SHP77 treated with DMSO at 0.1 percent for 48 hours (cell line): ENCODE measurements at regions not wholly inside any gene's neighbourhood (a gene's known extent, or its start where the extent isn't known, plus 50 kb on each side); places are given as distances from the start of the nearest gene placed in this dataset.
"Not testable (repeated sequence)": the region's sequence is repeated elsewhere in the genome, so short reads cannot be mapped to it uniquely, and the experiment has no call there.

ENCODE experiments used
- DNase-seq: peaks from one replicate; lab custom pipeline; 2025; lab: John Stamatoyannopoulos, UW

DNA sequence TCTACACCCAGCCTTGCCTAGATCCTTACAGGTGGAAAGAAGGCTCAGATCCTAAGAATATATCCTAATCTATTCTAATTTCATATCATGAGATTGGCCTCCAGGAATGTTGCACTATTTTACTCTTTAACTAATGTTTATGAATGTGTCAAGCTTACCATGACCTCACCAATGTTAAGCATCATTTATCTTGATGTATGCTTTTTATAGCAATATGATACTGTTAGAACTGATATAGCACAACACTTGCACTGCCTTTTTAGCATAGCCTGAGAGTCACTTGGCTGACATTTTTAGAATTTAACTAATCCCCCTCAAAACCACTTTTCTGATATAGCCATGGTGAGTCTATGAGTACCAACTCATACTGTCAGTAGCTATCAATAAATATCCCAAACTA, 191.5 kb upstream of the NR2F2 start:
- no peak for DNase-seq

- no peak for DNase-seq
These were observed 188.0 kb upstream of the NR2F2 start for GRCh38 chr15:96142498-96142897.

- DNase-seq = no peak
These were observed 185.8 kb upstream of the NR2F2 start for GRCh38 chr15:96144734-96145133.

DNA sequence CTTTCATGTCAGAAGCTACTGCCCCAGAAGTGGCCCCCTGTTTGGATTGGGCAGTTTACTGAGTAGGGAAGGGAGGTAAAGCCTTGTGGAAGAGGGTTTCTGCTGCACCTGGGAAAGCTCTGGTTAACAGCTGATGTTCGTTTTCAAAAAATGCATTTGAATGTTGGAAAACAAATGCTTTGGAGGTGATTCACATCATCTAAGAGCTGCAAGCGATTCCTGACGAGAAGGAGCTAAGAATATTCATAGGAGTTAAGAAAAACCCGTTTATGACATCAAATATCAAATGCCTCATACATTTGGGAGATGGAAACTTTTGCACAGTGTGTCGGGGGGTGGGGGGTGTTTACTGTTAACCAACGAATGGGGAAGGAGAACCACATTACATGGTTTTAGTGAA, 183.8 kb upstream of the NR2F2 start:
- DNase-seq = no peak

DNA sequence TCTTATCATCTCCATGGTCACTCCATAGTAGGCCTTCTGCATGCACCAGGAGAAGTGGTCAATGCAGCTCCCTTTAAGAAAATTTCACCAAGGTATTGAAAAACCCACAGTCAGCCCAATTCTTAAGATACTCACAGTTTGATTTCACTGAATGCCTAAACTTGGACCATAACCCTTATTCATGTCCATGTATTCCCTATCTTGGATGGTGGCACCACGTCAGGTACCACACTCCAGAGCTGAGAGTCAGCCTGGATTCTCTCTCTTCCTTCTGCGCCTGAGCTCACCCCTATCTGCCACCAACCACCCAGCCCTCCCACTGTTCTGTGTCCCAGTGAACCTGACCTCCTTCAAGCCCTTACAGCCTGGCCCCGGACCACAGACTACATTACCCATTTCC, 183.2 kb upstream of the NR2F2 start:
- no peak for DNase-seq

DNA sequence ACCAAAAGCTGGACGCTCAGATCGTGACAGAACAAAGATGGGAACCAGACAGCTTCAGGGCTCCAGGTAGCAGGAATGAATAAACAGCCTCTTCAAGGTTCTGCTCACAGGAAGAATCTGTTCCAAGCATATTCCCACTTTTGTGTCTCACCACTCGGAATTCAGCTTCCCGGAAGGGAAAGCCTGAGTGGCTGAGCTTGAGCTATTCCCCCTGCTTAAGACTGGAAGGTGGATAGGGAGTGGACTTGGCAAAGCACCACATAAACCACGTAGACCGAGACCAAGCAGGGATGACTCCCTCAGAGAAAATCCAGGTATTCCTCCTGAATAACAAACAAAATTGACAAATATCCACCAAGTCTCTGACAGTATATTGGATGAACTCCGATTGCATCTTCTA, 180.2 kb upstream of the NR2F2 start:
- DNase-seq = no peak

DNA sequence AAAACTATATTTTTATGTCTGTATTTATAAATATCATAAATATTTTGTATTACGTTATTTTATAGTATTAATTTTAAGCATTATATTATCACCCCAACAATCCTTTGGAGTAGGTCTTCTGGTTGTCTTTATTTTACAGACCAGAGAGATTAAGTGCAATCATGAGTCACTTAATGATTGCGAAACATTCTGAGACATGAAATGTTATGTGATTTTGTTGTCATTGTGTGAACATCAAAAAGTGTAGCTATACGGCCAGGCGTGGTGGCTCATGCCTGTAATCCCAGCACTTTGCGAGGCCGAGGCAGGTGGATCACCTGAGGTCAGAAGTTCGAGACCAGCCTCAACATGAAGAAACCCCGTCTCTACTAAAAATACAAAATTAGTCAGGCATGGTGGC, 178.8 kb upstream of the NR2F2 start:
- not testable (repeated sequence) for DNase-seq

DNA sequence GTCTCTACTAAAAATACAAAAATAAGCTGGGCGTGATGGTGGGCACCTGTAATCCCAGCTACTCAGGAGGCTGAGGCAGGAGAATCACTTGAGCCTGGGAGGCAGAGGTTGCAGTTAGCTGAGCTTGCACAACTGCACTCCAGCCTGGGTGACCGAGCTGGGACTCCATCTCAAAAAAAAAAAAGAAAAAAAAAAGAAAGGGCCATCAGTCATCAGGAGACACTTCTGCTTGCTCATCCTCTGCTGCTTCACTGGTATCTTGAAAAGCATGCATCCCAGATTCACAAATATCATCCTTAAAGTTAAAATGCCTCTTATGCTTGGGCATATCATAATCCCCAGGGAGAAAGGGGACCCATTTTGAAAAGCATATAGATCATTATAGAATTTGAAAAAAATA, 176.6 kb upstream of the NR2F2 start:
- no peak for DNase-seq

DNA sequence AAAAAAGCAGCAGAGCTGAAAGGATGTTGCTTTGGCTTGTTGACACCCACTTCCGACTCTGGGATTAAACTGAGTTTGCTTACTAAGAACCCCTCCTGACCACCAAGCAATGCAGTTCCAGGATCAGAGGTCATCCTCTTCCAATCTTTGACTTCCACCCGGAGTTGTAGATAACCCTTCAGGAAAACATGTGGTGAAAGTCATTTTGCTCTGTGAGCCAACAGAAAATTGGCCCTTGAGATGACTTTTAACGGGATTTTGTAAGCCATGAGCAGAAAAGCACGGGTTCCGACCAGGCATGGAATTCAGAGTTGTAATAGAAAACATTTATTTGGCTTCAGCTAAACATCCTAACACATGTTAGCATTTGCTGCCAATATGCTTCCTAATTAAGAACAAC, 171.6 kb upstream of the NR2F2 start:
- no peak for DNase-seq

- DNase-seq = no peak
These were observed 170.2 kb upstream of the NR2F2 start for GRCh38 chr15:96160269-96160668.

GRCh38 chr15:96160800-96161199, 169.7 kb upstream of the NR2F2 start:
- DNase-seq = no peak

- no peak for DNase-seq
These were observed 168.2 kb upstream of the NR2F2 start for GRCh38 chr15:96162322-96162721.

GRCh38 chr15:96165081-96165480, 165.4 kb upstream of the NR2F2 start:
- DNase-seq = no peak

GRCh38 chr15:96165775-96166174, 164.7 kb upstream of the NR2F2 start:
- no peak for DNase-seq

DNA sequence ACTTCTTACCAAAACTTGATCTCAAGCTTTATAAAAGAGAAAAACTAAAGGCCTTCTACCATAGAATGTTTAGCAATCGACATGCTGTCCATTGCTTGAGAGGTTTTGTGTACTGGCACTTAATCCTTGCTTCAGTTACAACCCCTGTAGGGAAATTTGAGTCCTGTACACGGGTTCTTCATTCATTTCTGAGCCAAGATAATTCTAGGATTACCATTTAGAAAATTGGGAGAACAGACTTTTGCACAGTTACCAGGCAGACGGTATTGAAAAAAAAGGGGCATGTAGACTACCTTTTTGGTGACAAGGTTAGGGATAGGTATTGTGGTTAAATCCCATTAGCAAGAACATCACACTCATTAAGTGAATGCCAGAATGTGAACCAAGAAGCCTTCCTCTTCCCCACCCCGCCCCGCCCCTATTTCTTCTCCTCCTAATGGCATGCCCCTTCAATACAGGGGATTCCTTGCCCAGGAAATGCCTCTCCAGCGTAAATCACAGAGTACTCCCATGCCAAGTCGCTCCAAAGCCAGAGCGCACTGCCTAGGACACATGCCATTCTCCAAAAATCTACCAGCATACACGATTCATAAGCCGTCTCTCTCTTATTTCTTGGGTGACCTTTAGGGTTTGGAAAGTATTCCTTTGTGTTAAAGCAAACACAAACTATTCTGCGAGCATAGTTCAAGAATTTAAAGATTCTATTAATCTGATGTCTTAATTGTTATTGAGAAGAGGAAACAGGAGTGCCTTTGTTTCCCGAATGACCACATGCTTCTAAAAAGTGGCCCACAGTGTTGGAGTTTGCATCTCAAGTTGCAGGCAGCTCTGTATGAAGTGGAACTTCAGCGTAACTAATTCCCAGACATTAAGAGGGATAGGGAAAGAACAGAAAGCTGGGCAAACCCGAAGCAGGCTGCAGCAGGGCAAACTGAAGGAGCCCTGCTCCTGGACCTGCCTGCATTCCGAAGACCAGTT, 164.0 kb upstream of the NR2F2 start:
- no peak for DNase-seq

DNA sequence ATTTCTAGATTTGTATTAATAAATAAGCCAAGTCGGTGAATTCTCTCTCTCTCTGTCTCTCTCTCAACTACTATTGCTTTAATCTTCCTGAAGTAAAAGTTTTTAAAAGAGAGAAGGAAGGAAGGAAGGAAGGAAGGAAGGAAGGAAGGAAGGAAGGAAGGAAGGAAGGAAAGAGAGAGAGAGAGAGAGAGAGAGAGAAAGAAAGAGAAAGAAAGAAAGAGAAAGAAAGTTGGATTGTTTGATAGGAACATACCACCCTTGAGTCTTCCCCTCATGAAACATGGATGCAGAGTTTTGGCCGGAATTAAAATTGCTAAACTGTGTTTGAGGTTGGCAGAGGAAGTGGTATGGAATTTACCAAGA, 159.9 kb upstream of the NR2F2 start:
- not testable (repeated sequence) for DNase-seq

- no peak for DNase-seq
These were observed 159.3 kb upstream of the NR2F2 start for GRCh38 chr15:96170979-96171739.

DNA sequence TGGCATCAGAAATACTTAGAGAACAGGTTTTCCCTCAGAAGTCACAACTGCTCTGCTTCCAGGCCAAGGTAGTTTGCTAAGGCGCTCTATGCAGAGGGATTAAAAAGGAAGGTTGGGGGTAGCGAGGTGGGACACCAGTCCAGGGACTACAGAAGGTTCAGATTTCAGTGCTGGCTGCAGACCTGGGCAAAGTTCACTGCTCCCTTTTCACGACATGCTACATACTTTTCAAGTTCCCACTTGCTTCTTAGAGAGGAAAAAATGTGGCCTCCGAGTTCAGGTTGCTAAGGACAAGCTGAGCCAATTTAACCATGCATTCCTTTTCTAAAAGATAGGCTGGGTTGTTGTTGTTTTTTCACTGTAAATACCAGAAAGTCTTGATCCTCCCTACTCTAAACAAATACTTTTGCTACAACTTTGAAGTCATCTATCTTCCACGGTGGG, 158.6 kb upstream of the NR2F2 start:
- no peak for DNase-seq

DNA sequence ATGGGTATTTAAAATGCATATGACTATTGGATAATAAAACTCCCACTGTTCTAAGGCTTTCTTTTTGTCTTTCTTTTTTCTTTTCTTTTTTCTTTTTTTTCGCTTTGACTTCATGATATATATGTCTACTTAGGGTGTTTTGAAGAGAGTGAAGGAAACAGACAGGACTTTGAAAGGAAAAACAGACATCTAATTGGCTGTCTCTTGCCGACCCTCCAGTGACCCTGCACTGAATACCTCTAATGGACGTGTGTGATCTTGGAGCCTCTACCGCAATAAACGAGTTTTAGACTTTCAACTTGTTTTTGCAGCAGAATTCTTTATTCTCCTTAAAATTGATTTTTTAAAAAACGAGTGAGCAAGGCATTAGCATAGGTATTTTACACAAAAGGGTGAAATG, 158.1 kb upstream of the NR2F2 start:
- no peak for DNase-seq

- no peak for DNase-seq
These were observed 153.7 kb upstream of the NR2F2 start for GRCh38 chr15:96176831-96177230.

- DNase-seq = no peak
These were observed 153.2 kb upstream of the NR2F2 start for GRCh38 chr15:96177279-96177678.

DNA sequence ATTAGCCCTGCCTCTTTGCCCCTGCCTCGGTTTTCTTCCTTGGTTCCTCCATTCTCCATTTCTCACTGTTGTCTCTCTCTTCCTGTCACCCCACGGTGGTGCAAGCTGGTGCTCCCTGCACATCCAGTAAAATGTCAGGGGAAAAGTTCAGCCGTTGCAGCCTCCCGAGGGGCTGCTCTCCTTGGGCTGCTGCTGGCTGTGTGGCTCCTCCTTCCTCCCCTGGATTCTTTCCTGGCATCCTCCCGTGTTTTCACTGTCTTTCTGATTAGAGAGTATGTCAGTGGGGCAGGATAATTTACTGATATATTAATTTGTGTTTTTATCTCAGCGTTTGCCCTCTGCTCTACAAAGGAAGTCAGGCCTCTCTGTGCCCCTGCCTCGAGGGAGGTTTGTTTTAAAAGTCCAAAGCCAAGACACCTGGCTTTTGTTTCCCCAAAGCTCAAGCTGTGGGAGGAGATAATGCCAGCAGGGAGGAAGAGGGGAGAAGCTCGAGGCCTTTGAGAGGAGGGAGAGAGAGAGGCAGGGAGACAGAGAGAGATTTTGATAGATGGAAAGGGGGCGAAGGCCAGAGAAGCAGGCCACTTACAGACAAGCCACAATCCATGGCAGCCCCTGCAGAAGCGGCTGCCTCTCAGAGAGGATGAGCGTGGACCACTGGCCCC, 150.3 kb upstream of the NR2F2 start:
- no peak for DNase-seq

- no peak for DNase-seq
These were observed 149.3 kb upstream of the NR2F2 start for GRCh38 chr15:96181217-96181616.
